ENCODE measurements at regions not wholly inside any gene's neighbourhood (a gene's known extent, or its start where the extent isn't known, plus 50 kb on each side); places are given as distances from the start of the nearest gene placed in this dataset.

DNA sequence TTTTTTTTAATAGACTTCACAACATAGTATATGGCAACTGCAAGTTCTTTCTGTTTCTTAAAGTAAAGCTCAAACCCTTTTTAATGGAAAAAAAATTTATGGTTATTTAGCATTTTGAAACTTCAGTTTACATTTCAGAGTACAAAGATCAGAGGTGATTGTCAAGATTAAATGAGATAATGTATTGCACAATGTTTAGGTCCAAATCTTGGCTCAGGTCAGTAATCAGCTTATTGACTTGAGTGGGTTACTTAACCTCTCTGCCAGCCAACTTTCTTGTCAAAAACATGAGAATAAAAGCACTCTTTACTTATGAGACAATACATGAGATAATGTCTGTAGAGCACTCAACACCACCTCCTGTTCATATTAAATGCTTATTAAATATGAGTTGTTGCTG lies 345.1 kb upstream of the PTPRD start:
- intact Hi-C loops (cut with DNase I), result no loop called here
- DNase-seq, result no peak

DNA sequence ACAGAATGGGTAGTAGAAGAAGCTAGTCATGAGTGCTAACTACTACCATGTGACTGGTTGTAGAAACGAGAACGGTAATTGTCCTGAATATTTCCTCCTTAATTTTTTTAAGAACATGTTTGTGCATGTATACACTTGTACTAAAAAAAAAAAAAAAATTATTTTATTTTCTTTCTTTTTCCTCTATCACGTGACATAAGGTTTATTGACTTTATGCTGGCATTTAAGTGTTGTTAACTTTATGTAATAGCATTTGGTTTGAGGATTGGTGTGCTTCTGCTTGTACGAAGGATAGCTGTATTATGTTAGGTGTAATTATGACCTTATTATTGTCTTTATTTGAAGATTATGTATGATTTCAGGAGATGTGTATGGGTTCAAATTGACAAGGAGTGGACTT lies 349.1 kb upstream of the PTPRD start:
- intact Hi-C loops (cut with DNase I), result no loop called here
- no peak for DNase-seq

DNA sequence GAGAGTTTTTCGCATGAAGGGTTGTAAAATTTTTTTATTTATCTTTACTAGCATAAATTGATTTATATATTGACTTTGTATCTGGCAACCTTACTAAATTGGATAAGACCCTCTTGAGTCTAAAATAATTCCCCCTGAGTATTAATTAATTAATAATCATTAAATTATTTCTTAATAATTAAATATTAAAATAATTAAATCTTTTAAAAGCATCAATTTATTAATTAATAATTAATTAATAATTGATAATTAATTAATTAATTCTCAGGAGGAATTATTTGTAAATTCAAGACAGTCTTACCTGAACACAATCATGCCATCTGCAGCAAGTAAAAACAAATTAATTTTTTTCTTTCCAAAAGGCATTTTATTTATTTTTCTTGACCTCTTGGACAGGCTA lies 370.4 kb upstream of the PTPRD start:
- intact Hi-C loops (cut with DNase I), result no loop called here

DNA sequence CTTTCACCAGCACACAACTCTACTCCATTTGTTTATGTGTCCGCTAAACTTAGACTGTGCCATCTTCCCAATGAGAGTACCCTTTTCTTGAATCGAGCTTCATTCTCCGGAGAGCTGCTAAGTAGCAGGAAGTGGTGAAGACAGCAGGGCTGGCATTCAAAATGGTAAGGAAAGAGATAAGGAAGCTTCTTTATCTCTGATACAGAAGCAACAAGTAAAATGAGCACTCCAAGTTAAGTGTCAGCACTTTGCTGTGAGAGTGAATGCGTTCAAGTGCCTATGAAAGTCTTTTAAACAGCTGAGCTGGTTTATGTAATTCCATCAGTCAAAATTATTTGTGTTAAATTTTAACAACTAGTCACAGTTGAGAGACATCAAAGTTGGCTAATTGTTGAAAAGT lies 386.8 kb upstream of the PTPRD start:
- DNase-seq, result no peak
- intact Hi-C loops (cut with DNase I), result no loop called here

More for the DNA sequence above, 370.4 kb upstream of the PTPRD start:
- no peak for DNase-seq

DNA sequence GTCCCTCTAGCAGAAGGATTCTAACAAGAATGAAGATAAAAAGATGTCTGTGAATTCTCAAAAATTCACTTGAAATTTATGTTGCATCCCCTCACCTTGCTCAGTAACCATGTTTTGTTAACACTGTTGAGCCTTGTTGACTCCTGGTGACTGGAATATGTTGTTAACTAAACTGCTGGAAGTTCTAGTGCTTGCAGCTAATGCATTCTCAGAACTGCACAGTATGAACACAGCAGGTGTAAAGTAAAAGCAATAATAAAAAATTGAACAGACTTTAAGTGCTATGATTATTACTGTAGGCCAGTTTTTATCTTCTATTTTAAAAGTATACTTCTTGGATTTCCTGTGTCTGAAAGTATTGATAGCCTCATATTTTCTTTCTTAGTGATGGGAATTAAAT lies 388.7 kb upstream of the PTPRD start:
- no peak for DNase-seq
- intact Hi-C loops (cut with DNase I), result no loop called here

DNA sequence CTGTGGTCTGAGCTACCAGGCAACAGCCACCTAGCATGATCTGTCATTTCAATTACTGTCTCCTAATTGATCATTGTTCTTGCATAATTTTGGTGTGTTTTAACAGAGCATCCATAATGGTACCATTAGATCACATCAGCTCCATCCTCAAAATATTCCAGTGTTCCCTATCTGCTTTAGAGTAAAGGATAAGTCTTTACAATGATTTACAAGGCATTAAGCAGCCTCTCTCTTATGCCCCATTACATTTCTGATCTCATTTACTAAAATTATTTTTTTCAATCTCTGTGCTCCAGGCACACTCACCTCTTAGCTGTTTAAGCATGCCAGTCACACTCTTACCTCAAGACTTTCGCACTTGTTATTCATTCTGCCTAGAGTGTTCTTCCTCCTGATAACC lies 389.9 kb upstream of the PTPRD start:
- intact Hi-C loops (cut with DNase I), result no loop called here
- no peak for DNase-seq

DNA sequence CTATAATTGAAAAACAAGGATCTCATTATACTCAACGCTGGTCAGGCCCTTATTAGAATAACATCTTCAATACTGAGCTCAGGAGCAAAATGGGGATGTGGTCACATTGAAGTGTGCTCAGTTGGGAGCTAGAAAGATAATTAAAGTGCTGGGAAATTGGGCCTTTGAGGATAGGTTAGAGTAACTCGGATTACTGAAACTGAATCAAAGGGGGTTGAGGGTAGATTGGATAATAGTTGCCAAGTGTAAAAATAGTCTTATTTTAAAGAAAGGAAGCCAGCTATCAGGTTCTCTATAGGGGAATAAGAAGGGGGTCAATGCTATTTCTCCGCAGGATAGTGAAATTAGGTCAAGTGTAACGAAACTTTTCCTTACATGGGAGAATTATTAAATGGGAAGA lies 391.0 kb upstream of the PTPRD start:
- no peak for DNase-seq
- intact Hi-C loops (cut with DNase I), result no loop called here

DNA sequence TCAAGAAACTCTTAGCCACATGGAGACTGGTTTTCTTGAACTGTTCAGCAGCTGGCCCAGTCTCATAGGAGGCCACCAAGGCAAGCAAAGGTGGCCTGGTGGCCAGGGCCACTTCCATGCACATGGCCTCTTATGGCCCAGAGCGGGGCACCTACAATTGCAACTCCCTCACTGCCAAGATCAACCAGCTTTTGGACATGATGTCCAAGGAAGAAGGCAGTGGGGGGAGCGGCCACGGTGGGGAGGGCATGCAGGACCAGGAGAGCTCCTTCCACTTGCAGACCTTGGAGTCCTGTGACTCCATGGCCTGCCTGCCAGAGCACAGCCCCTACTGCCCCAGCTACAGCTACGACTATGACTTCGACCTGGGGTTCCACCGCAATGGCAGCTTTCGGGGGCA lies 398.9 kb upstream of the PTPRD start:
- DNase-seq, result peak in 1 of 10 donors; percentile 52
- intact Hi-C loops (cut with DNase I), result no loop called here

DNA sequence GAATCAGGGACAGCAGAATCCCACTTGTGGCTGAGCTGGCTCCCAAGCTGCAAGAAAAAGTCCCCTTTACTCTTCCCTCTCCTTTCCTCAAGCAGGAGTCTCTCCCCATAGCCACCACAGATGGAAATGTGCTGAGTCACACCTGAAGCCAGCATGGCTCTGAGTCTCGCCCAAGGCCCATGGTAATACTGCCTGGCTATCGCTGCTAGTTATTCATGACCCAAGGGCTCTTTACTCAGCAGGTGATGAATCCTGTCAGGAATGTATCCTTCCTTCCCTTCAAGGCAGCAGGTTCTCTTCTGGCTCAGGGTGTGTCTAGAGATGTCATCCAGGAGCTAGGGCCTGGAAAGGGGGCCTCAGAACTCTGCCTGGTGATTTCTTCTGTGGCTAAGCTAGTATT lies 403.3 kb upstream of the PTPRD start:
- no peak for DNase-seq
- intact Hi-C loops (cut with DNase I), result no loop called here

DNA sequence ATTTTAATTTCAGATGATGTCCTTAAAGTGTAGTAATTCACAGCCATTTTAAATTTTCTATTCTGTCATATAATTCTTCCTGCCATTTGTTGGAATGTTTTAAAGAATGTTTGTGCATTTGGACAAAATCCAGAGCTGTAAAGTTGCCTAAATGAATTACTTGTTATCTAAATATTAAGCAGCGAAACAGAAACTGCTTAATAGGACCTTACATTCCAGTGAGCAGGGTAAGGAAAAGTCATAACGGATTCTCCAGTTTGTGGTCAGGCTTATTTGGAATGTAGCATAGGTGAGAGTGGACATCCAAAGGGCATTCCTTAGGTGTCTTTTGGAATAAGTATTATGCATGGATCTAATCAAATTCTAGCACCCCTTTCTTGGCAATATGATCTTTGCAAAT lies 410.4 kb upstream of the PTPRD start:
- no peak for DNase-seq
- intact Hi-C loops (cut with DNase I), result no loop called here

DNA sequence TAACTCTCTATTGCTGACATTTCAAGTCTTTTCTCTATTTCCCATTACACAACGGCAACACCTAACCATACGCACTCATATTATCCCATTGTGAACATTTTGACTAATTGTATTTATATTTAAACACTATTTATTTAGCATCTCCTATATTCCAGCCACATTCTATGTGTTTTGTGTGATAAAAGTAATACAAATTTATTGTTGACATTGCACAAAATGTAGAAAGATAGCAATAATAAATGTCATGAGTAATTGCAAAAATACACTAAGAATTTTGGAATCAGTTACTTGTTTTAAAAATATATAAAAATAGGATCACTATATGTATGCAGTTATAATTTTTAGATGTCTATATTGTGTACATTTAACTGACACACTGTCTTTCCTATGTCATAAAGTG lies 413.0 kb upstream of the PTPRD start:
- DNase-seq, result no peak
- intact Hi-C loops (cut with DNase I), result no loop called here

DNA sequence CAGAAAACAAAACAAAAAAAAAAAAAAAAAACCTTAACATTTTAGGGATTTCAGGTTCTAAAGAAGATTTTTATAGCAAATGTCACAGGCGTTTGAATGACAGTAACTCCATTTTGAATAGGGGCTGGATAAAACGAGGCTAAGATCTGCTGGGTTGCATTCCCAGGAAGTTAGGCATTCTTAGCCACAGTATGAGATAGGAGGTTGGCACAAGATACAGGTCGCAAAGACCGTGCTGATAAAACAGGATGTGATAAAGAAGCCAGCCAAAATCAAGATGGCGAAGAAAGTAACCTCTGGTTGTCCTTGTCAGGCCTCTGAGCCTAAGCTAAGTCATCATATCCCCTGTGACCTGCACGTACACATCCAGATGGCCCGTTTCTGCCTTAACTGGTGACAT lies 425.6 kb upstream of the PTPRD start:
- DNase-seq, result no peak
- intact Hi-C loops (cut with DNase I), result no loop called here

DNA sequence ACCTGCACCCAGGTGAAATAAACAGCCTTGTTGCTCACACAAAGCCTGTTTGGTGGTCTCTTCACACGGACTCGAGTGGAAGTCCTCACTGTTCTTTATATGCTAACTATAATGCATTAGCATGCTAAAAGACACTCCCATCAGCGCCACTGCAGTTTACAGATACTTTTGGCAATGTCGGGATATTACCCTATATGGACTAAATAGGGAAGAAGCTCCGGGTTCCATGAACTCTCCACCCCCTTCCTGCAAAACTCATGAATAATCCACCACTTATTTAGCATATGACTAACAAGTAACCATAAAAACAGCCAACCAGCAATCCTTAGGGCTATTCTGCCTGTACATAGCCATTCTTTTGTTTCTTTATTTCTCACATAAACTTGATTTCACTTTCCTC lies 426.2 kb upstream of the PTPRD start:
- intact Hi-C loops (cut with DNase I), result no loop called here
- no peak for DNase-seq

DNA sequence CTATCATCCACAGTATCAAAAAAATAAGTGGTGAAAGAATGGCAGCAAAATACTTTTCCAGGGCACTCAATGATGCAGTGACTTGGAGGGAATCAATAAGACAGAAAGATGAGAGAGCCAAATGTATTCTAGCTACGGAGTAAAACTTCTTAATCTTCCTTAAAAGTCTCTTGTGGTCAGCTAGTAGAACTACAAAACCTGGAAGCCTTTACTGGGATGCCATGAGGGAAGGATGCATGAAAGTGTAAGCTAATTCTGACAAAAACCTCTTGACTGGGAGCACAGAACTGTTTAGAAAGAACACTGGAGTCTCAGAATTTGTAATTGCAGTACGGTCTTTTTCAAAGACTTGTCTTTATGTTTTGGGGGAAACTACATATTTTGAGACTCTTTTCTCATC lies 432.8 kb upstream of the PTPRD start:
- no peak for DNase-seq
- intact Hi-C loops (cut with DNase I), result no loop called here

DNA sequence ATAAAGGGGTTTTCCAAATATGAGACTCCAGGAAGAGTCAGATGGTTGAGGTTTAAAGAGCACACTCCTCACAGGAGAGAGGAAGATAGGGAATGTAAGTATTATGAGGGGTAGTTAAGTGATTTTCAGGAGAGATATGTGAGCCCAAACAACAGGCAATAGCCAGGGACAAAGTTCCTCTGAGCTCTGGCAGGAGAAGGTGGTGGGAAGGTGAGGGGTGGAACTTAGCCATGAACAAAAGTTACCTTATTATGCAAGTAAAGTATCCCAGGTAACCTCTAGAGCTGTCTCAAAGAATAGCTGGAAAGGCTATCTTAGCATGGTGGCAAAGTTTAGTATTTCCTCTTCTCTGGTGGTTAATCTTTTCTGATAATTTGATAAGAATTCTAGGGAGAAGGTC lies 450.5 kb upstream of the PTPRD start:
- intact Hi-C loops (cut with DNase I), result no loop called here
- no peak for DNase-seq

DNA sequence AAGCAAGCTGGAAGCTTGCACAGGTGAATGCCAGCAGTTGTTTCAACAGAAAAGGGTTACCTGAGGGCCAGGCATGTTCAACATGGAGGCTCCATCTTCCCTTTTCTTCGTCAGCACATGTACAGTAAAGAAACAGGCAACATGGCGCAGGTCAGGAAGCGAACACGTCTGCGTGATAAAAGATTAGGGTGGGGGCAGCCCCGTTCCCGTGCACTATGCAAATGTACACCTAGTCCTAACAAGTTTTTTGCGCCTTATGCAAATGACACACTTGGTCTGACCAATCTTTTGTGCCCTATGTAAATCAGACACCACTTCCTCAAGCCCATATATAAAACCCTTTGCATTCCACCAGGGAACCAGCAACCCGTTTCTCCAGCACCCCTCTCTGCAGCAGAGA lies 452.1 kb upstream of the PTPRD start:
- intact Hi-C loops (cut with DNase I), result no loop called here
- no peak for DNase-seq

DNA sequence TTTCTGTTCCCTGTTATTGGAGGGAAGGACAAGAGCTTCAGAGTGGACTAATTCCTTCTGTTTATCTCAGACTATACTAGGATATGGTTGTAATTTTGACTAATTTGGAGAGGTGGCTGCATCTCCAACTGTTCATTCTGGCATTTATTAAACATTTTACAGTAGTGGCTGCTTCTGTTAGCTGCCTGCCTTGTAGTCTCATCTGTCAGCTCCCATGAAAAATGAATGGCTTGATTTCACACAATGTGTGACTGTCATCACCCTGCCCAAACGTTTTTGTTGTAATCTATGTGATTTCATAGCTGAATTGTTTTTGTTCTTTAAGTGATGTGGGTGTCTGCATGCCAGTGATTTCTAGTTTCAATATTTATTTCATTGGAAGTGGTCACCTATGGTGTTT lies 459.4 kb upstream of the PTPRD start:
- intact Hi-C loops (cut with DNase I), result no loop called here

DNA sequence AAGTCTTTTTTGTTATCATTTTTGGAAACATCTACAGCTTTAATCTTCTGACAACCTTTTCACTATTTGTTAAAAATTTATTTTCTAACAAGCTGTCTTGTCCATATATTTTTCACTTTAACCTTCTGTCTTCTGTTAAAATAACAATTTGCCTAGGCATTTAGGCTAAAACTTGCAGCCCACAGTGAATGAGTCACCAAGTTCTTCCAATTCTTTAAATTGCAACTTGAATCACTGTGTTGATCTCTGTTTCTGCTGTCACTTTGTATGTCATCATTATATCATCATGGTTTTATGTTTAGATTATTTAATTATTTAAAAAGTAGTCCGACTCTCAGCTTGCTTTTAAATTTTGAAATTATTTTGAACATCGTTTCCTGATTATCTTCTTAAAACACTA lies 473.8 kb upstream of the PTPRD start:
- intact Hi-C loops (cut with DNase I), result no loop called here
- no peak for DNase-seq

More for the DNA sequence above, 459.4 kb upstream of the PTPRD start:
- no peak for DNase-seq

DNA sequence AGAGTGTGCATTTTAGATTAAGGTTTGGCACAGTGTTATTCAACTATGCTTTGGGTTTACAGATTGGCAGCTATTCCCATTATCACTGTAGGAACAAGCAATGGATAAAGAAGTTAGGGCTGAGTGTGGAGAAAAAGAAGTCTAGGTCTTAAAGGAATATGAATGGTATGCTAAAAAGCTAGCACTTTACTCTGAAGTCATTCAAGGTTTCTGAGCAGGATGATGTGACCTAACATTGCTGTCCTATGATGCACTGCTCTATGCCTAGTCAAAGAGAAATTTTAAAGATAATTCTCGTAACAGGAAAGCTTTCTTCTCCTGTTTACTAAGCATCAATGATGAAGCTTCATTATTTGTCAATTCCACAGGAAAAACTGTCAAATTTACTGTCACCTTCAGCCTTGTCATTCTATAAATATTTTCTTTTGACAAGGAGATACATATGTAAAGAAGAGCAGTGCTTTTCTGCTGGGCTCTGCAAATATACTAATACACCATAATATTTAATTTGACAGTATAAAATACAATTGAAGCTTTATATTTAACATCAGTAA lies 476.1 kb upstream of the PTPRD start:
- no peak for DNase-seq
- intact Hi-C loops (cut with DNase I), result no loop called here

DNA sequence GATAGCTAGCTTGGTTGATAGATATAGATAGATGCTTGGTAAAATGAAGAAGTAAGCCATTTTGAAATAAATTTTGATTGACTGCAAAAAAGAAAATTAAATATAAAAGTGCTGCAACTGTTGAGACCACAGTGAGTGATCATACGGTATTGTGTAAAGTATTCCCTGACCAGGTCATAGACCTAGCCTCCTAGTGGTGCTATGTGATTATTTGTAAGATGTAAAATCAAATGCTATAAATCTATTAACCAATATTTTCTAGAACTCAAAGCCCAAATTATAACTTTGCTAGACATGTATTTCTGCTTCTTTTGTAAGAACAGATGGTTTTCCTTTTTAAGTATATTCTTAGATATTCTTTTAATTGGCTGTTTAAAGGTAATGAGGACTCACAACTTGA lies 480.2 kb upstream of the PTPRD start:
- intact Hi-C loops (cut with DNase I), result no loop called here

DNA sequence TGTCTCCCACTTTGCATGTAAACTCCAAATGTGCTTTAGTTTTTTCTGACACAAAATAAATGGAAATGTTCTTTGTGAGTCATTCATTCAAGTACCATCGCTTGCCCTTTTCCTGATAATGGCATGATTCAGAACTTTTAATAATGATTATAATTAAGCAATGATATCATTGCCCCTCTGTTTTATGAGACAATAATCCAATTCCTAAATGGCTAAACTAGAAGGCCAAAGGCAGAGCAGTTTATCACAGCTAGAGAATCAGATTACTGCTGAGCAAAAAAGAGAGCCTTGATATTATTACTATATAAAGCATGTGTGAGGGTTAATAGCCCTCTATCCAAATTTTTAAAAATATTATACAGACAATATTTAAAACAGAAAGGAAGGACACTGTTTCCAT lies 484.2 kb upstream of the PTPRD start:
- no peak for DNase-seq
- intact Hi-C loops (cut with DNase I), result no loop called here

More for the DNA sequence above, 480.2 kb upstream of the PTPRD start:
- no peak for DNase-seq

DNA sequence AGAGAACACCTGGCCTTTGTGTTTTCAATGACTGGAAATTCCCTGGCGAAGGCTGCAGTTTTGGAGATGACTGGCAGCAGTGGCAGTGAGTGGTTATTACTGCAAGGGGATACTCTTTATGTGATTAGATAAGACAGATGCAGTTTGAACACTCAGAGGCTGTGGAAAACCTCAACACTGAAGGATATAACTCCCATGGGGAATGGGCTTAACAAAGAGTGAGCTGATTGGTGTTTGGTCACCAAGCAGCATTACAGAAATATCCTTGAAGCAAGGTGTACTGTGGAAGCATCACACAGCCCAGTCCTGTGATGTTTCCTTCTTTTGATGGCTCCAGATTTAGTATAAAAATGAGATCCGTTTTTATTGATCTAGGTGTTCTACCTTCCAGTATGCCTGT lies 490.7 kb upstream of the PTPRD start:
- no peak for DNase-seq
- intact Hi-C loops (cut with DNase I), result no loop called here

DNA sequence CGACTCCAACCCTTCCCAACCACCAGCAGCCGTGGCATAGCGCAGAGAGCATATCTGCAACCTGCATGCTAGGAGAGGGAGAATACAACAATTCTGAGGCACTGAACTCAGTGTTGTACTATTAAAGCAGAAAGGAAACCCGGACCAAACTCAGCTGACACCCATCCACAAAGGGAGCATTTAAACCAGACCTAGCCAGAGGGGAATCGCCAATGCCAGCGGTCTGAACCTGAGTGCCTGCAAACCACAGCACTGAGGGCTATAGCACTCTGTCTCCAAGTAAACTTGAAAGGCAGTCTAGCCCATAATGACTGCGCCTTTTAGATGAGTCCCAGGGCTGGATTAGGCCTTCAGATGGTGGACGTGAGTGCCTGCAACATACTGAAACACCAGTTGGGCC lies 494.4 kb upstream of the PTPRD start:
- intact Hi-C loops (cut with DNase I), result no loop called here
- DNase-seq, result no peak

DNA sequence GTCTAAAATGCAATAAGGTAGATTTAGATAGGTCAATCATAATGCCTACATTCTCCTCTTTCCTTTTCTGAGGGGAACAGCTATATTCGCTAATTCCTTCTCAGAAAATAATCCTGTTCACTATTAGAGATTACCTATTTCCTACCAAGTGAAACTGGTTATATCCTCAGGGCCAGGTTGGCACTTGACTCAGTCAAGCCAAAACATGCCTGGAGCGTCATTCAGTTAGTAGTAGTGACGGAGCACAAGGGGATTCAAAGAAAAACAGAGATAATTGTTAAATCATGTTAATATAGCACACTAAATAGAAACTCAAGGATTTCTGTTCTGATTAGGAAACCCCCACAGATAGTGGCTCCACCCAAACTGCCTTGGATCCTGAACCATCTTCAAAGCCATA lies 515.4 kb upstream of the PTPRD start:
- DNase-seq, result no peak
- intact Hi-C loops (cut with DNase I), result no loop called here
